ENCODE measurements at regions not wholly inside any gene's neighbourhood (a gene's known extent, or its start where the extent isn't known, plus 50 kb on each side); places are given as distances from the start of the nearest gene placed in this dataset.

GRCh38 chr5:144773628-144774027 lies 603.0 kb downstream of the KCTD16 start:
- TF ChIP-seq CTCF (IDR thresholded peaks at IDR 0.05), result no peak
- no peak for TF ChIP-seq POLR2AphosphoS5 (IDR thresholded peaks at IDR 0.05; ENCODE audit: low read depth, low read length)
